Stimulated activated naive CD8-positive, alpha-beta T cell treated with anti-CD3 and anti-CD28 coated beads, Interleukin-15, Interleukin-2, amounts not matched to agents 100 U/mL and 50 U/mL, for 24 hours (primary cell): ENCODE measurements at regions not wholly inside any gene's neighbourhood (a gene's known extent, or its start where the extent isn't known, plus 50 kb on each side); places are given as distances from the start of the nearest gene placed in this dataset.
"Not testable (repeated sequence)": the region's sequence is repeated elsewhere in the genome, so short reads cannot be mapped to it uniquely, and the experiment has no call there.

Experiments used
- ATAC-seq: fragments of 150-1000 bp; cut with Tn5 transposase; one replicate; pipeline ENCODE4 v1.10.0; 2021
- DNase-seq: peaks from one replicate; pipeline ENCODE4 v3.0.0; 2021

- ATAC-seq (no peak), DNase-seq (no peak)
Measured at GRCh38 chr14:105929327-105930081, 403.1 kb downstream of the TMEM121 start.

- ATAC-seq = no peak
Measured at GRCh38 chr14:105930572-105930971, 404.2 kb downstream of the TMEM121 start.

GRCh38 chr14:105931808-105932483 is 405.6 kb downstream of the TMEM121 start:
- DNase-seq (no peak), ATAC-seq (no peak)

More at GRCh38 chr14:105930572-105930971, 404.2 kb downstream of the TMEM121 start:
- no peak for DNase-seq

- ATAC-seq = no peak
- no peak for DNase-seq
Measured at GRCh38 chr14:105933238-105933637, 406.9 kb downstream of the TMEM121 start.

- ATAC-seq = no peak
Measured at GRCh38 chr14:105935384-105935783, 409.0 kb downstream of the TMEM121 start.

GRCh38 chr14:105937253-105938054 is 411.1 kb downstream of the TMEM121 start:
- DNase-seq = no peak
- ATAC-seq = no peak

More at GRCh38 chr14:105935384-105935783, 409.0 kb downstream of the TMEM121 start:
- no peak for DNase-seq

- ATAC-seq (no peak), DNase-seq (no peak)
Measured at GRCh38 chr14:105938055-105938863, 411.9 kb downstream of the TMEM121 start.

- ATAC-seq (no peak), DNase-seq (no peak)
Measured at GRCh38 chr14:105938959-105939358, 412.6 kb downstream of the TMEM121 start.

GRCh38 chr14:105939810-105940508 is 413.6 kb downstream of the TMEM121 start:
- ATAC-seq (no peak), DNase-seq (no peak)

- ATAC-seq = no peak
- no peak for DNase-seq
Measured at GRCh38 chr14:105940534-105941225, 414.3 kb downstream of the TMEM121 start.

- no peak for ATAC-seq
- no peak for DNase-seq
Measured at GRCh38 chr14:105941226-105942166, 415.1 kb downstream of the TMEM121 start.

- DNase-seq, ATAC-seq: not testable (repeated sequence)
Measured at GRCh38 chr14:105942725-105943124, 416.3 kb downstream of the TMEM121 start.

GRCh38 chr14:105943973-105944602 is 417.7 kb downstream of the TMEM121 start:
- ATAC-seq = no peak

GRCh38 chr14:105944632-105945610 is 418.5 kb downstream of the TMEM121 start:
- DNase-seq (peak; percentile 87), ATAC-seq (peak; percentile 80)

More at GRCh38 chr14:105943973-105944602, 417.7 kb downstream of the TMEM121 start:
- no peak for DNase-seq

GRCh38 chr14:105945896-105946295 is 419.5 kb downstream of the TMEM121 start:
- DNase-seq (peak; percentile 41), ATAC-seq (no peak)

- no peak for ATAC-seq
- no peak for DNase-seq
Measured at GRCh38 chr14:105947599-105947998, 421.2 kb downstream of the TMEM121 start.

GRCh38 chr14:105948955-105949354 is 422.6 kb downstream of the TMEM121 start:
- ATAC-seq, DNase-seq: not testable (repeated sequence)
